ENCODE measurements at regions not wholly inside any gene's neighbourhood (a gene's known extent, or its start where the extent isn't known, plus 50 kb on each side); places are given as distances from the start of the nearest gene placed in this dataset.

DNA sequence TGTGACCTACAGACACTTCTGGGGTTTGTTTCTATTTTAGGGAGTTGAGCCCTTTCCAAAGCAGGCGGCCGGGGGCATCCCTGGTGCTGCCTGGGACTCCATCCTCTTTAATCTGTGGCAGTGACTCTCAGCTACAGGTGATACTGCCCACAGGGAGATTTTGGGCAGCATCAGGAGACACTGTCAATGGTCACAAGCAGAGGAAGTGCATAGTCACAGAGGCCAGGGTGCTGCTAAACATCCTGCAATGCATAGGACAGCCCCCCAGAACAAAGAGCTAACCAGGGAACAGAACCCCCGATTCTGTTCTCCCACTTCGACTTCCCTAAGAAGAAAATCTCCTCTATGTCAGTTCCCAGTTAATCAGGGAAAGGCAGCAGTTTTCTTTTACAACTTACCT, 66.2 kb downstream of the TEX35 start:
- DNase-seq: no peak
- H3K4me3 ChIP-seq (ENCODE audit: control insufficient read depth in 1 of 7, extremely low read depth in 1 of 7, insufficient read depth in 4 of 7, low read depth in 2 of 7, low read length in 6 of 7): no peak overlapping the region
- CTCF ChIA-PET: no interaction called here
- WGBS (ENCODE audit: insufficient coverage): 90% methylated on average over 4 of the region's 4 CpGs
- no peaks in the 10 kb centered on the region for H3K36me3 ChIP-seq (ENCODE audit: control insufficient read depth in 4 of 4, insufficient read depth in 4 of 4, low read length in 3 of 4)
- H3K27me3 ChIP-seq (replicated peaks in 2 of 5; ENCODE audit: control insufficient read depth in 4 of 5, insufficient read depth in 5 of 5, low read length in 4 of 5): no peaks in the 10 kb centered on the region
- H3K27ac ChIP-seq (ENCODE audit: insufficient read depth in 1 of 2, low read depth in 1 of 2, low read length in 2 of 2, poor library complexity in 1 of 2, severe bottlenecking in 2 of 2): peak overlapping the region in 1 of 2 experiments; percentile 22
- POLR2A ChIA-PET: no interaction called here
- H3K9me3 ChIP-seq (ENCODE audit: control extremely low read depth in 1 of 5, control insufficient read depth in 4 of 5, insufficient read depth in 2 of 5, low read depth in 1 of 5, low read length in 4 of 5): no peaks in the 10 kb centered on the region
- H3K4me1 ChIP-seq (ENCODE audit: control extremely low read depth in 1 of 4, control insufficient read depth in 4 of 4, insufficient read depth in 4 of 4, low read length in 3 of 4): no peaks in the 10 kb centered on the region

- POLR2A ChIA-PET: no interaction called here
- Histone ChIP-seq H3K27me3 (replicated peaks in 2 of 5; ENCODE audit: control insufficient read depth in 4 of 5, insufficient read depth in 5 of 5, low read length in 4 of 5) (no peaks in the 10 kb centered on the region), H3K9me3 (ENCODE audit: control extremely low read depth in 1 of 5, control insufficient read depth in 4 of 5, insufficient read depth in 2 of 5, low read depth in 1 of 5, low read length in 4 of 5) (no peaks in the 10 kb centered on the region), H3K27ac (ENCODE audit: insufficient read depth in 1 of 2, low read depth in 1 of 2, low read length in 2 of 2, poor library complexity in 1 of 2, severe bottlenecking in 2 of 2) (no peak overlapping the region), H3K36me3 (ENCODE audit: control insufficient read depth in 4 of 4, insufficient read depth in 4 of 4, low read length in 3 of 4) (no peaks in the 10 kb centered on the region), H3K4me3 (ENCODE audit: control insufficient read depth in 1 of 7, extremely low read depth in 1 of 7, insufficient read depth in 4 of 7, low read depth in 2 of 7, low read length in 6 of 7) (no peak overlapping the region), H3K4me1 (ENCODE audit: control extremely low read depth in 1 of 4, control insufficient read depth in 4 of 4, insufficient read depth in 4 of 4, low read length in 3 of 4) (no peaks in the 10 kb centered on the region)
- 100% methylated on average over 3 of the region's 6 CpGs for WGBS (ENCODE audit: insufficient coverage)
- DNase-seq: no peak
- CTCF ChIA-PET: no interaction called here
Observed at GRCh38 chr1:178579562-178579961, 66.7 kb downstream of the TEX35 start.

DNA sequence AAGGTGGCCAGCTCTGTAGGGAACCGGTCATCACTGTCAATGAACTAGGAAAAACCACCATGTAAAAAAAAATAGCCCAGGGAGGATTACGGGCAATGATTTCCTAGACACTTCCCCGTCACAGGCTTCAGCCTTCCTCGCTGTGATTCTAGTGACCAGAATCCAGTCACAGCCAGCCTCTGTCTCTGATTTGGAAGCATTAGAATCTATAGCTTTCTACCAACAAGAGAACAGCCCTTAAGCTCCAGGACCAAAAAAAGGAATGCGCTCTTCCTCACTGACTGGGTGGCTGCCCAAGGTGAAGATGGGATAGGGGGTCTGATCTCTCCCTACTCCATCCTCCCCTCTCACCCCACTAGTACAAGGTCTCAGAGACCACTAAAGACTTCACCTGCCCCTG, 67.2 kb downstream of the TEX35 start:
- WGBS (ENCODE audit: insufficient coverage): 89% methylated on average over 4 of the region's 5 CpGs
- no peaks in the 10 kb centered on the region for H3K36me3 ChIP-seq (ENCODE audit: control insufficient read depth in 4 of 4, insufficient read depth in 4 of 4, low read length in 3 of 4)
- H3K9me3 ChIP-seq (ENCODE audit: control extremely low read depth in 1 of 5, control insufficient read depth in 4 of 5, insufficient read depth in 2 of 5, low read depth in 1 of 5, low read length in 4 of 5): no peaks in the 10 kb centered on the region
- H3K4me1 ChIP-seq (ENCODE audit: control extremely low read depth in 1 of 4, control insufficient read depth in 4 of 4, insufficient read depth in 4 of 4, low read length in 3 of 4): no peaks in the 10 kb centered on the region
- ChIA-PET POLR2A (no interaction called here), CTCF (no interaction called here)
- H3K4me3 ChIP-seq (ENCODE audit: control insufficient read depth in 1 of 7, extremely low read depth in 1 of 7, insufficient read depth in 4 of 7, low read depth in 2 of 7, low read length in 6 of 7): no peak overlapping the region
- H3K27me3 ChIP-seq (replicated peaks in 2 of 5; ENCODE audit: control insufficient read depth in 4 of 5, insufficient read depth in 5 of 5, low read length in 4 of 5): no peaks in the 10 kb centered on the region
- no peak for DNase-seq
- H3K27ac ChIP-seq (ENCODE audit: insufficient read depth in 1 of 2, low read depth in 1 of 2, low read length in 2 of 2, poor library complexity in 1 of 2, severe bottlenecking in 2 of 2): no peak overlapping the region

DNA sequence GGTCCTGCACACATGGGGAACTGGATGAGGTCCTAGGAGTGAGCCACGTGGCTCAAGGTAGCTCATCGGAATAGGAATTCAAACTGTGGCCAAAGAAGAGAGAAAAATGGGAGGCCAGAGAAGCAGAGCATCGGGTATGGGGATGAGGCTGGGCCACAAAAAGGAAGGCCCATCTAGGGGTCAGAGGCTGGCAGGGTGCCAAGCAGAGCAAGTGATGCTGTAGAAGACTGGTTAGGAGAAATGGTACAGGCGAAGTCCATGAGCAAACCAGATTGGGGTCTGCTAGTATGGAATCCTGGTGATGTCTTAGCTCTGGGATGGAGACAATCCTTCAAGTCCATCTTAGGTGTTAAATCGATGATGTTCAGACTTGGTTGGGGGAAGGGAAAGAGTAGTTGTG, 68.0 kb downstream of the TEX35 start:
- H3K9me3 ChIP-seq (ENCODE audit: control extremely low read depth in 1 of 5, control insufficient read depth in 4 of 5, insufficient read depth in 2 of 5, low read depth in 1 of 5, low read length in 4 of 5): no peaks in the 10 kb centered on the region
- no peak overlapping the region for H3K27ac ChIP-seq (ENCODE audit: insufficient read depth in 1 of 2, low read depth in 1 of 2, low read length in 2 of 2, poor library complexity in 1 of 2, severe bottlenecking in 2 of 2)
- no peak overlapping the region for H3K4me3 ChIP-seq (ENCODE audit: control insufficient read depth in 1 of 7, extremely low read depth in 1 of 7, insufficient read depth in 4 of 7, low read depth in 2 of 7, low read length in 6 of 7)
- no peaks in the 10 kb centered on the region for H3K36me3 ChIP-seq (ENCODE audit: control insufficient read depth in 4 of 4, insufficient read depth in 4 of 4, low read length in 3 of 4)
- H3K27me3 ChIP-seq (replicated peaks in 2 of 5; ENCODE audit: control insufficient read depth in 4 of 5, insufficient read depth in 5 of 5, low read length in 4 of 5): no peaks in the 10 kb centered on the region
- no peak for DNase-seq
- ChIA-PET CTCF (no interaction called here), POLR2A (no interaction called here)
- WGBS (ENCODE audit: insufficient coverage): 96% methylated on average over 4 of the region's 5 CpGs
- H3K4me1 ChIP-seq (ENCODE audit: control extremely low read depth in 1 of 4, control insufficient read depth in 4 of 4, insufficient read depth in 4 of 4, low read length in 3 of 4): no peaks in the 10 kb centered on the region

- 84% methylated on average over 11 of the region's 12 CpGs for WGBS (ENCODE audit: insufficient coverage)
- Histone ChIP-seq H3K27me3 (replicated peaks in 2 of 5; ENCODE audit: control insufficient read depth in 4 of 5, insufficient read depth in 5 of 5, low read length in 4 of 5) (no peaks in the 10 kb centered on the region), H3K9me3 (ENCODE audit: control extremely low read depth in 1 of 5, control insufficient read depth in 4 of 5, insufficient read depth in 2 of 5, low read depth in 1 of 5, low read length in 4 of 5) (no peaks in the 10 kb centered on the region), H3K27ac (ENCODE audit: insufficient read depth in 1 of 2, low read depth in 1 of 2, low read length in 2 of 2, poor library complexity in 1 of 2, severe bottlenecking in 2 of 2) (no peak overlapping the region), H3K4me3 (ENCODE audit: control insufficient read depth in 1 of 7, extremely low read depth in 1 of 7, insufficient read depth in 4 of 7, low read depth in 2 of 7, low read length in 6 of 7) (no peak overlapping the region), H3K36me3 (ENCODE audit: control insufficient read depth in 4 of 4, insufficient read depth in 4 of 4, low read length in 3 of 4) (no peaks in the 10 kb centered on the region), H3K4me1 (ENCODE audit: control extremely low read depth in 1 of 4, control insufficient read depth in 4 of 4, insufficient read depth in 4 of 4, low read length in 3 of 4) (no peaks in the 10 kb centered on the region)
- POLR2A ChIA-PET: no interaction called here
- CTCF ChIA-PET: no interaction called here
- DNase-seq: peak in 1 of 3 donors; percentile 3
Observed at GRCh38 chr1:178581351-178582303, 68.7 kb downstream of the TEX35 start.

DNA sequence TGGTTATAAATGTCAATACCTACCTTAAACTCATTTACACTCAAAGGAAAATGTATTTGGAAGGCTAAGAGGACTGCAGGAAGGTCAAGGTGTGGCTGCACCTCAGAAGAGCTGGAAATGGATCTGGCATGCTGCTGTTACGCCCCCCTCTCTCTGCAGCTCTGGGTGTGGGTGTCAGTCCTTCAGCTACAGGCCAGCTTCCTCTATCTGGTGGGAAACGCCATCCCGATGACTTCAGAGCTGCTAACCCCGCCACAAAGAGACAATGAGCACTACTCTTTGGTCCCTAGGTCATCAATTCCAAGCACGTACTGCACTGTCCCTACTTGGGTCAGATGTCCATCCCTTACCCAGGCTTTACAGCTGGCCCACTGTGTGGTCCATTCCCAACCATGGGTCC, 74.2 kb downstream of the TEX35 start:
- Histone ChIP-seq H3K27me3 (replicated peaks in 2 of 5; ENCODE audit: control insufficient read depth in 4 of 5, insufficient read depth in 5 of 5, low read length in 4 of 5) (no peaks in the 10 kb centered on the region), H3K9me3 (ENCODE audit: control extremely low read depth in 1 of 5, control insufficient read depth in 4 of 5, insufficient read depth in 2 of 5, low read depth in 1 of 5, low read length in 4 of 5) (peaks cover 0 to 6% (median 2%) of the 10 kb centered on the region in 5 experiments), H3K36me3 (ENCODE audit: control insufficient read depth in 4 of 4, insufficient read depth in 4 of 4, low read length in 3 of 4) (no peaks in the 10 kb centered on the region), H3K4me3 (ENCODE audit: control insufficient read depth in 1 of 7, extremely low read depth in 1 of 7, insufficient read depth in 4 of 7, low read depth in 2 of 7, low read length in 6 of 7) (no peak overlapping the region), H3K27ac (ENCODE audit: insufficient read depth in 1 of 2, low read depth in 1 of 2, low read length in 2 of 2, poor library complexity in 1 of 2, severe bottlenecking in 2 of 2) (no peak overlapping the region), H3K4me1 (ENCODE audit: control extremely low read depth in 1 of 4, control insufficient read depth in 4 of 4, insufficient read depth in 4 of 4, low read length in 3 of 4) (no peaks in the 10 kb centered on the region)
- no peak for DNase-seq
- WGBS (ENCODE audit: insufficient coverage): 98% methylated on average over 5 of the region's 5 CpGs
- ChIA-PET CTCF (no interaction called here), POLR2A (no interaction called here)

DNA sequence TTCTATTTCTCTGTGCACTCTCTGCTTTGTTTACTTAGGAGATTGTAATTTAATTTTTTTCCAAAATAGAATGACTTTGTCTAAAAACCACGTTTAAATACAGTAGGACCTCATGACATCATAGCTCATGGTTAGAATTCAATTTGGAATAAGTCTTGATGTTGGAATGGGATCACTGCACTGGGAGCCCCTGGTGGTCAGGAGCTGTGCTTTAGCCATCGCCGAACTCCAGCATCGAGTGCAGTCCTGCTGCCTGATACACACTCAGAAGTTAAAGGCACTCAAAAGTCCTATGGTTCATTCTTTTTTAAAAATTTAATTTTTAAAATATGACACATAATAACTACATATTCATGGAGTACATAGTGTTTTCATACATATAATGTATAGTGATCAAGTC, 75.1 kb downstream of the TEX35 start:
- 93% methylated on average over 3 of the region's 4 CpGs for WGBS (ENCODE audit: insufficient coverage)
- Histone ChIP-seq H3K27me3 (replicated peaks in 2 of 5; ENCODE audit: control insufficient read depth in 4 of 5, insufficient read depth in 5 of 5, low read length in 4 of 5) (no peaks in the 10 kb centered on the region), H3K4me3 (ENCODE audit: control insufficient read depth in 1 of 7, extremely low read depth in 1 of 7, insufficient read depth in 4 of 7, low read depth in 2 of 7, low read length in 6 of 7) (no peak overlapping the region), H3K27ac (ENCODE audit: insufficient read depth in 1 of 2, low read depth in 1 of 2, low read length in 2 of 2, poor library complexity in 1 of 2, severe bottlenecking in 2 of 2) (no peak overlapping the region), H3K4me1 (ENCODE audit: control extremely low read depth in 1 of 4, control insufficient read depth in 4 of 4, insufficient read depth in 4 of 4, low read length in 3 of 4) (no peaks in the 10 kb centered on the region), H3K9me3 (ENCODE audit: control extremely low read depth in 1 of 5, control insufficient read depth in 4 of 5, insufficient read depth in 2 of 5, low read depth in 1 of 5, low read length in 4 of 5) (peaks cover 0 to 6% (median 2%) of the 10 kb centered on the region in 5 experiments), H3K36me3 (ENCODE audit: control insufficient read depth in 4 of 4, insufficient read depth in 4 of 4, low read length in 3 of 4) (no peaks in the 10 kb centered on the region)
- DNase-seq: no peak
- ChIA-PET POLR2A (interaction anchor here (0.5 kb wide), 1 partner anchor 426 kb away, joined by 4 read pairs; no protein-coding TSS in a partner anchor), CTCF (interaction anchor here (0.5 kb wide), 1 partner anchor 1855 kb away, joined by 3 read pairs; no protein-coding TSS in a partner anchor)
